RWPE2 (cell line): ENCODE measurements at regions not wholly inside any gene's neighbourhood (a gene's known extent, or its start where the extent isn't known, plus 50 kb on each side); places are given as distances from the start of the nearest gene placed in this dataset.

Experiments
- ATAC-seq: fragments of 200-7000 bp; cut with Tn5 transposase; 3 replicates; pipeline ENCODE4 v1.9.1; 2021; ENCODE audit warnings: low read depth
- DNase-seq: peaks from one replicate; pipeline ENCODE4 v3.0.0-alpha.2; 2020; ENCODE audit warnings: low spot score
- H3K27ac ChIP-seq: fragments of 450-650 bp; 2 replicates; pipeline ENCODE4 v1.5.1; 2017; ENCODE audit warnings: mild to moderate bottlenecking; ENCODE audit not compliant: poor library complexity, severe bottlenecking
- H3K27me3 ChIP-seq: fragments of 250-450 bp; sonication (Bioruptor Pico); 2 replicates; pipeline ENCODE4 v1.5.1; 2021; ENCODE audit warnings: mild to moderate bottlenecking, moderate library complexity; ENCODE audit not compliant: insufficient read depth, poor library complexity, severe bottlenecking
- H3K36me3 ChIP-seq: fragments of 250-450 bp; sonication (Bioruptor Pico); 2 replicates; pipeline ENCODE4 v1.5.1; 2020; ENCODE audit warnings: low read depth, mild to moderate bottlenecking, moderate library complexity
- H3K4me1 ChIP-seq: fragments of 250-450 bp; sonication (Bioruptor Pico); 2 replicates; pipeline ENCODE4 v1.5.1; 2021; ENCODE audit warnings: mild to moderate bottlenecking, moderate library complexity; ENCODE audit not compliant: insufficient read depth, poor library complexity, severe bottlenecking
- H3K4me3 ChIP-seq: fragments of 250-450 bp; sonication (Bioruptor Pico); 2 replicates; pipeline ENCODE4 v1.5.1; 2021; ENCODE audit warnings: mild to moderate bottlenecking, moderate library complexity; ENCODE audit not compliant: severe bottlenecking
- H3K9me3 ChIP-seq: fragments of 250-450 bp; sonication (Bioruptor Pico); 2 replicates; pipeline ENCODE4 v1.5.1; 2021; ENCODE audit warnings: mild to moderate bottlenecking, moderate library complexity; ENCODE audit not compliant: severe bottlenecking
- TF ChIP-seq, protein P1 (sequence below): fragments of 450-650 bp; IDR thresholded peaks from one replicate; pipeline ENCODE4 v1.5.1; 2017; ENCODE audit warnings: mild to moderate bottlenecking, moderate library complexity; ENCODE audit not compliant: poor library complexity, severe bottlenecking

DNA sequence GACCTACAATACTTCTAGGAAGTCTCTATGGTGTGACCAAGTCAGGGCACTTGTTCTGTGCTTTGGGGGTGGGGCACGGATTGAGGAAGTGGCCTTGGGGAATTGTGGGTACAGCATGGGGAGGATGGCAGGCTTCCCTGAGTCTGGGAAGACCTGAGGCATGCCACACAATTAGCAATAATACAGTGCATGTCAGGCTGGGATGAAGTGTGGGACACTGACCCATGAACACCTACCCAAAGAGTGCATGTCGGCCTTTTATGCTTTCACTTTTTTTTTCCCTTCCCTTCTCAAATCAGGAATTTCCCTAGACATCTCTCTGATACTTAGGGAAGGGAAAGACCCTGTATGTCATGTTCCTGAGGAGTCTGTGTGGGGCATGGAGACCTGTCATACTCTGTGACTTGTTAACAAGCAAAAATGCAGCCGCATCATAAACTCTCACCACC is 146.4 kb downstream of the PALM2AKAP2 start:
- TF ChIP-seq, protein P1, sequence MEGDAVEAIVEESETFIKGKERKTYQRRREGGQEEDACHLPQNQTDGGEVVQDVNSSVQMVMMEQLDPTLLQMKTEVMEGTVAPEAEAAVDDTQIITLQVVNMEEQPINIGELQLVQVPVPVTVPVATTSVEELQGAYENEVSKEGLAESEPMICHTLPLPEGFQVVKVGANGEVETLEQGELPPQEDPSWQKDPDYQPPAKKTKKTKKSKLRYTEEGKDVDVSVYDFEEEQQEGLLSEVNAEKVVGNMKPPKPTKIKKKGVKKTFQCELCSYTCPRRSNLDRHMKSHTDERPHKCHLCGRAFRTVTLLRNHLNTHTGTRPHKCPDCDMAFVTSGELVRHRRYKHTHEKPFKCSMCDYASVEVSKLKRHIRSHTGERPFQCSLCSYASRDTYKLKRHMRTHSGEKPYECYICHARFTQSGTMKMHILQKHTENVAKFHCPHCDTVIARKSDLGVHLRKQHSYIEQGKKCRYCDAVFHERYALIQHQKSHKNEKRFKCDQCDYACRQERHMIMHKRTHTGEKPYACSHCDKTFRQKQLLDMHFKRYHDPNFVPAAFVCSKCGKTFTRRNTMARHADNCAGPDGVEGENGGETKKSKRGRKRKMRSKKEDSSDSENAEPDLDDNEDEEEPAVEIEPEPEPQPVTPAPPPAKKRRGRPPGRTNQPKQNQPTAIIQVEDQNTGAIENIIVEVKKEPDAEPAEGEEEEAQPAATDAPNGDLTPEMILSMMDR, result no peak
- H3K27ac ChIP-seq, result no peak overlapping the region
- no peaks in the 10 kb centered on the region for H3K9me3 ChIP-seq
- H3K4me3 ChIP-seq, result no peak overlapping the region
- ATAC-seq, result no peak
- DNase-seq, result no peak
- H3K36me3 ChIP-seq, result no peaks in the 10 kb centered on the region
- no peaks in the 10 kb centered on the region for H3K4me1 ChIP-seq
- H3K27me3 ChIP-seq, result no peaks in the 10 kb centered on the region

DNA sequence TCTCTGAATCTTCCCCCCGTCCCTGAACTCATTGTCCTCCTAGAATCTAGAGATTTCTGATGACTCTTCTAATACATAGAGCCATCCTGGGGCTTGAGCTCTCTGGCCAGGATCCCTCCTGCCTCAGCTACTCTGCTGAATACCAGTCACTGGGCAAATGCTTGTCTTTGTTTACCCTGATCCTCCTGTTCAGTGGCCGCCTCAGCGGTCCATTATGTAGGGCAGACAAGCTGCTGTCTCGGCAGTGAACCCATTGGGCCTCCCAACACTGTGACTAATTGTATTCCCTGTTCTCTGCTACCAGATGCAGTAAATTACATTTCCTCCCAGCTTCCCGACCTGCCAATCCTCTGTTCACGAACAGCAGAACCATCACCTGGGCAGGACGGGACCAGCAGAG is 151.6 kb downstream of the PALM2AKAP2 start:
- no peak for DNase-seq
- H3K4me3 ChIP-seq, result no peak overlapping the region
- no peak overlapping the region for H3K27ac ChIP-seq
- H3K9me3 ChIP-seq, result no peaks in the 10 kb centered on the region
- H3K36me3 ChIP-seq, result no peaks in the 10 kb centered on the region
- ATAC-seq, result no peak
- no peaks in the 10 kb centered on the region for H3K4me1 ChIP-seq
- TF ChIP-seq, protein P1, result no peak
- H3K27me3 ChIP-seq, result no peaks in the 10 kb centered on the region

- Histone ChIP-seq H3K4me3 (no peak overlapping the region), H3K36me3 (no peaks in the 10 kb centered on the region), H3K9me3 (no peaks in the 10 kb centered on the region), H3K4me1 (no peaks in the 10 kb centered on the region), H3K27ac (no peak overlapping the region), H3K27me3 (no peaks in the 10 kb centered on the region)
- TF ChIP-seq, protein P1, result no peak
- DNase-seq (no peak), ATAC-seq (no peak)
Measured at GRCh38 chr9:109934136-109934856, 154.3 kb downstream of the PALM2AKAP2 start.

DNA sequence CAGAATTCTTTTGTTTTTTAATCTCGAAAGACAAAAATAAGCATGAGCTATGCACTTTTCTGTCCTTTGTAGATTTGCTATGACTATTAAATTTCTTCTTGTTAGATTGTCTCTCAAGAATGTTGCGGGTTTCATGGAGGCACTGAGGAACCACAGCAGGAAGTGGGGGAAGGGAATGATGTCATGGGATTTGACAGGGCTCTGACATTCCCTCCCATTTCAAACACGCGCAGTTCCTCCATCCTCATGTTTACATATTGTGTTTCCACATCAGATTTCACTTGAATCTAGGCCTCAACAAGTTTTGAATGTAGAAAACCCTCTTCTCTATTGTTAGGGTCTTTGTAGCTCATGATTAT is 154.8 kb downstream of the PALM2AKAP2 start:
- DNase-seq, result no peak
- Histone ChIP-seq H3K4me3 (no peak overlapping the region), H3K9me3 (no peaks in the 10 kb centered on the region), H3K36me3 (no peaks in the 10 kb centered on the region), H3K4me1 (no peaks in the 10 kb centered on the region), H3K27me3 (no peaks in the 10 kb centered on the region), H3K27ac (no peak overlapping the region)
- no peak for ATAC-seq
- TF ChIP-seq, protein P1, result no peak

- TF ChIP-seq, protein P1, result no peak
- Histone ChIP-seq H3K27ac (no peak overlapping the region), H3K4me3 (no peak overlapping the region), H3K4me1 (no peaks in the 10 kb centered on the region), H3K36me3 (no peaks in the 10 kb centered on the region), H3K9me3 (no peaks in the 10 kb centered on the region), H3K27me3 (no peaks in the 10 kb centered on the region)
- ATAC-seq (no peak), DNase-seq (no peak)
Measured at GRCh38 chr9:109935406-109936087, 155.5 kb downstream of the PALM2AKAP2 start.
